Ovary (tissue), 7 donors: ENCODE measurements at regions not wholly inside any gene's neighbourhood (a gene's known extent, or its start where the extent isn't known, plus 50 kb on each side); places are given as distances from the start of the nearest gene placed in this dataset.
"Not testable (repeated sequence)": the region's sequence is repeated elsewhere in the genome, so short reads cannot be mapped to it uniquely, and the experiment has no call there.

Experiments used
- DNase-seq, 5 donors: peaks; one replicate each; pipeline ENCODE4 v3.0.0-alpha.2; 2019 to 2020
- H3K27ac ChIP-seq, 2 donors: fragments of 200-600 bp; one replicate each; pipeline versions ENCODE4 v1.5.1 to v1.8.0; 2019 to 2022
- H3K27me3 ChIP-seq: fragments of 200-600 bp; one replicate; pipeline ENCODE4 v1.8.0; 2022
- H3K36me3 ChIP-seq: fragments of 200-600 bp; sonication (generic); one replicate; pipeline ENCODE4 v1.5.1; 2019
- H3K4me1 ChIP-seq: one replicate; pipeline ENCODE4 v1.8.1; 2013; ENCODE audit warnings: mild to moderate bottlenecking, moderate library complexity; ENCODE audit not compliant: insufficient read depth
- H3K4me3 ChIP-seq: fragments of 200-600 bp; sonication (generic); one replicate; pipeline ENCODE4 v1.5.1; 2017
- H3K9me3 ChIP-seq, 2 donors: fragments of 200-600 bp in 1 of 2; sonication (generic) in 1 of 2; one replicate each; pipeline versions ENCODE4 v1.5.1 to v1.8.1; 2013 to 2019; ENCODE audit warnings: mild to moderate bottlenecking in 1 of 2, moderate library complexity in 1 of 2
- CTCF ChIP-seq, 3 donors: fragments of 450-650 bp in 2 of 3; fragments of 200-600 bp in 1 of 3; IDR thresholded peaks; one replicate each; pipeline versions ENCODE4 v1.5.1 to v1.8.0; 2016 to 2022; ENCODE audit warnings: antibody characterized with exemption in 3 of 3, mild to moderate bottlenecking in 1 of 3
- EP300 ChIP-seq: sonication (generic); formaldehyde crosslinking; IDR thresholded peaks from one replicate; pipeline ENCODE4 v1.6.1; 2017; ENCODE audit warnings: antibody characterized with exemption
- POLR2A ChIP-seq: fragments of 450-650 bp; IDR thresholded peaks from one replicate; pipeline ENCODE4 v1.6.1; 2017; ENCODE audit warnings: antibody characterized with exemption, mild to moderate bottlenecking, moderate library complexity
- WGBS, 3 donors: extraction: QIAGEN DNeasy Blood & Tissue Kit in 1 of 3; methylation state at CpG; one replicate each; pipeline versions ENCODE4 v1.1.5 to v1.1.7; 2013 to 2017; 5-methylcytosine and 5-hydroxymethylcytosine counted together
- intact Hi-C, 4 donors: fragments of 100-400 bp; cut with DNase I; formaldehyde crosslinking; loops; one replicate each; pipeline versions ENCODE4 v1.11.0 to v1.15.1; 2022 to 2023
- donor health status: DM: no; HTN: no; CAD: no; lungs with moderate emphysema.
- donor health status: DM: no; HTN: no; CAD: no.
- donor health status: Bipolar disorder and iron deficiency.
- donor health status: DM: no; HTN: no; CAD: no.
- donor health status: DM: yes; HTN: yes; CAD: no.

GRCh38 chr22:11066458-11067285 lies 4461.3 kb upstream of the OR11H1 start:
- WGBS, 3 donors: 75 to 78% (median 78%) methylated on average over 29 of the region's 29 CpGs
- H3K36me3 ChIP-seq: no peaks in the 10 kb centered on the region
- intact Hi-C loops: no loop called here
- H3K9me3 ChIP-seq: peaks cover 0 to 4% of the 10 kb centered on the region in 2 donors
- peak in 1 of 5 donors; percentile 28 for DNase-seq
- H3K27me3 ChIP-seq: no peaks in the 10 kb centered on the region
- TF ChIP-seq POLR2A: no peak
- TF ChIP-seq CTCF (IDR thresholded peaks at IDR 0.05): no peak
- no peak for TF ChIP-seq EP300
- no peak overlapping the region for H3K27ac ChIP-seq
- H3K4me1 ChIP-seq: no peaks in the 10 kb centered on the region
- H3K4me3 ChIP-seq: no peak overlapping the region

GRCh38 chr22:11067286-11067871 lies 4460.6 kb upstream of the OR11H1 start:
- 64 to 71% (median 65%) methylated on average over 13 of the region's 13 CpGs for WGBS, 3 donors
- H3K36me3 ChIP-seq, H3K4me3 ChIP-seq, intact Hi-C loops, H3K27me3 ChIP-seq, H3K9me3 ChIP-seq, H3K4me1 ChIP-seq, H3K27ac ChIP-seq: not testable (repeated sequence)
- peak in 1 of 5 donors; percentile 23 for DNase-seq

GRCh38 chr22:11067937-11068336 lies 4460.1 kb upstream of the OR11H1 start:
- H3K36me3 ChIP-seq, H3K27ac ChIP-seq, H3K4me1 ChIP-seq, H3K4me3 ChIP-seq, H3K27me3 ChIP-seq, H3K9me3 ChIP-seq, DNase-seq, intact Hi-C loops: not testable (repeated sequence)
- 53 to 61% (median 59%) methylated on average over 7 of the region's 7 CpGs for WGBS, 3 donors

- H3K36me3 ChIP-seq, H3K9me3 ChIP-seq, intact Hi-C loops, H3K4me3 ChIP-seq, H3K27me3 ChIP-seq, DNase-seq, H3K27ac ChIP-seq, H3K4me1 ChIP-seq: not testable (repeated sequence)
These were observed 4459.6 kb upstream of the OR11H1 start for GRCh38 chr22:11068406-11068805.
